GM23338 (cell line): ENCODE measurements at regions not wholly inside any gene's neighbourhood (a gene's known extent, or its start where the extent isn't known, plus 50 kb on each side); places are given as distances from the start of the nearest gene placed in this dataset.

Source experiments
- ATAC-seq: fragments of 200-7000 bp; cut with Tn5 transposase; 3 replicates; pipeline ENCODE4 v1.9.1; 2020
- DNase-seq: peaks from one replicate; pipeline ENCODE4 v3.0.0-alpha.2; 2015; ENCODE audit warnings: low spot score
- H2AFZ ChIP-seq: fragments of 200-600 bp; sonication (generic); 2 replicates; pipeline ENCODE4 v1.8.0; 2016; ENCODE audit warnings: antibody characterized with exemption, mild to moderate bottlenecking, moderate library complexity
- H3F3A ChIP-seq: fragments of 200-600 bp; sonication (generic); replicated peaks from 2 replicates; pipeline ENCODE4 v1.8.0; 2017; ENCODE audit warnings: antibody characterized with exemption, mixed run types, low read depth
- H3K27ac ChIP-seq: fragments of 200-600 bp; sonication (generic); 2 replicates; pipeline ENCODE4 v1.6.1; 2016; ENCODE audit warnings: low read depth
- H3K27me3 ChIP-seq: fragments of 200-600 bp; sonication (generic); 2 replicates; pipeline ENCODE4 v1.8.0; 2016; ENCODE audit warnings: mild to moderate bottlenecking, mixed run types, moderate library complexity; ENCODE audit not compliant: insufficient read depth
- H3K36me3 ChIP-seq: fragments of 200-600 bp; sonication (generic); 2 replicates; pipeline ENCODE4 v1.8.0; 2016; ENCODE audit warnings: mild to moderate bottlenecking; ENCODE audit not compliant: insufficient read depth
- H3K4me1 ChIP-seq: fragments of 200-600 bp; sonication (generic); 2 replicates; pipeline ENCODE4 v1.8.0; 2016; ENCODE audit warnings: mild to moderate bottlenecking, moderate library complexity; ENCODE audit not compliant: insufficient read depth
- H3K4me2 ChIP-seq: fragments of 200-600 bp; sonication (generic); 2 replicates; pipeline ENCODE4 v1.7.1; 2017; ENCODE audit warnings: mixed run types
- H3K4me3 ChIP-seq: fragments of 200-600 bp; sonication (generic); 2 replicates; pipeline ENCODE4 v1.6.1; 2016; ENCODE audit warnings: mixed run types
- H3K79me2 ChIP-seq: fragments of 200-600 bp; sonication (generic); replicated peaks from 2 replicates; pipeline ENCODE4 v1.8.0; 2017; ENCODE audit warnings: mild to moderate bottlenecking; ENCODE audit not compliant: insufficient read depth
- H3K9me2 ChIP-seq: fragments of 200-600 bp; sonication (generic); 2 replicates; pipeline ENCODE4 v1.8.0; 2017; ENCODE audit not compliant: insufficient read depth
- H4K20me1 ChIP-seq: fragments of 200-600 bp; sonication (generic); replicated peaks from 2 replicates; pipeline ENCODE4 v1.8.0; 2017; ENCODE audit warnings: mild to moderate bottlenecking; ENCODE audit not compliant: insufficient read depth
- H3K27ac Mint-ChIP-seq: 2 replicates; pipeline ENCODE4 v1.8.0; 2020; ENCODE audit warnings: inconsistent platforms, mild to moderate bottlenecking, moderate library complexity, mixed read lengths
- H3K27me3 Mint-ChIP-seq: 3 replicates; pipeline ENCODE4 v1.8.0; 2022; ENCODE audit warnings: low read depth, mild to moderate bottlenecking, moderate library complexity, mixed read lengths, inconsistent platforms; ENCODE audit not compliant: insufficient read depth, poor library complexity
- H3K36me3 Mint-ChIP-seq: 3 replicates; pipeline ENCODE4 v1.8.0; 2021; ENCODE audit warnings: low read depth, mild to moderate bottlenecking, inconsistent platforms, moderate library complexity, mixed read lengths
- H3K4me1 Mint-ChIP-seq: 3 replicates; pipeline ENCODE4 v1.8.0; 2020; ENCODE audit warnings: mild to moderate bottlenecking, inconsistent platforms, mixed read lengths
- H3K4me3 Mint-ChIP-seq: 3 replicates; pipeline ENCODE4 v1.8.0; 2021; ENCODE audit warnings: moderate library complexity, mild to moderate bottlenecking, inconsistent platforms, mixed read lengths
- H3K9me3 Mint-ChIP-seq: 3 replicates; pipeline ENCODE4 v1.8.0; 2020; ENCODE audit warnings: moderate library complexity, mild to moderate bottlenecking, inconsistent platforms, mixed read lengths
- ETS1 ChIP-seq: IDR thresholded peaks from 2 replicates; pipeline ENCODE4 v1.6.1; 2016; ENCODE audit warnings: antibody characterized with exemption
- EZH2 ChIP-seq: fragments of 200-600 bp; sonication (generic); IDR thresholded peaks from one replicate; pipeline ENCODE4 v1.8.0; 2017; ENCODE audit warnings: antibody characterized with exemption, mild to moderate bottlenecking, low read depth; ENCODE audit not compliant: unreplicated experiment
- REST ChIP-seq: IDR thresholded peaks from one replicate; pipeline ENCODE4 v1.6.1; 2018; ENCODE audit warnings: antibody characterized with exemption; ENCODE audit not compliant: unreplicated experiment
- ZNF331 ChIP-seq: fragments of 250-450 bp; sonication (Bioruptor Pico); IDR thresholded peaks from 2 replicates; pipeline ENCODE4 v1.5.0; 2020; ENCODE audit warnings: low read depth, mild to moderate bottlenecking, moderate library complexity
- ZNF462 ChIP-seq: fragments of 250-450 bp; sonication (Bioruptor Pico); IDR thresholded peaks from 2 replicates; pipeline ENCODE4 v1.5.0; 2020; ENCODE audit warnings: mild to moderate bottlenecking, moderate library complexity

GRCh38 chr1:181313466-181313865 lies 169.9 kb upstream of the CACNA1E start (continued):
- TF ChIP-seq ZNF462 (CRISPR knock-in tag) (no peak), ETS1 (no peak), ZNF331 (CRISPR knock-in tag) (no peak)

- peaks cover 51% of the 10 kb centered on the region for H3K27me3 ChIP-seq
- H3F3A ChIP-seq, result no peaks in the 10 kb centered on the region
- no peaks in the 10 kb centered on the region for H3K36me3 ChIP-seq
- Mint-ChIP-seq H3K9me3 (no peaks in the 10 kb centered on the region), H3K4me1 (peaks cover 20% of the 10 kb centered on the region), H3K27ac (no peak overlapping the region), H3K4me3 (no peak overlapping the region), H3K36me3 (no peaks in the 10 kb centered on the region), H3K27me3 (peaks cover 42% of the 10 kb centered on the region)
- no peak for ATAC-seq
- H3K27ac ChIP-seq, result no peak overlapping the region
- H3K4me3 ChIP-seq, result no peak overlapping the region
- no peak for DNase-seq
- H3K79me2 ChIP-seq, result no peaks in the 10 kb centered on the region
- H2AFZ ChIP-seq, result no peak overlapping the region
- no peaks in the 10 kb centered on the region for H3K9me2 ChIP-seq
- peaks cover 18% of the 10 kb centered on the region; the same call in 1 of the 2 replicates for H3K4me1 ChIP-seq
- H3K4me2 ChIP-seq, result no peak overlapping the region
- no peaks in the 10 kb centered on the region for H4K20me1 ChIP-seq
- TF ChIP-seq REST (no peak), EZH2 (no peak)
Observed at GRCh38 chr1:181314010-181314409, 169.3 kb upstream of the CACNA1E start.
